ENCODE measurements at regions not wholly inside any gene's neighbourhood (a gene's known extent, or its start where the extent isn't known, plus 50 kb on each side); places are given as distances from the start of the nearest gene placed in this dataset.

- ChIA-PET CTCF (no interaction called here), POLR2A (no interaction called here)
- Histone ChIP-seq H3K27me3 (replicated peaks in 1 of 2; ENCODE audit: control insufficient read depth in 2 of 2, extremely low read depth in 1 of 2, insufficient read depth in 2 of 2, low read length in 1 of 2) (peaks cover 0 to 3% of the 10 kb centered on the region in 2 experiments), H3K9me3 (no peaks in the 10 kb centered on the region), H3K36me3 (ENCODE audit: control insufficient read depth in 2 of 2, extremely low read depth in 1 of 2, insufficient read depth in 1 of 2, low read length in 1 of 2) (no peaks in the 10 kb centered on the region), H3K4me3 (ENCODE audit: control insufficient read depth in 1 of 2, extremely low read depth in 1 of 2, low read length in 1 of 2) (no peak overlapping the region), H3K4me1 (ENCODE audit: control insufficient read depth in 1 of 2, extremely low read depth in 1 of 2, insufficient read depth in 2 of 2, low read length in 2 of 2) (no peaks in the 10 kb centered on the region), H3K27ac (ENCODE audit: low read length) (no peak overlapping the region)
- H3K9me3 Mint-ChIP-seq = peaks cover 0 to 10% (median 7%) of the 10 kb centered on the region in 3 donors
- WGBS (ENCODE audit: insufficient coverage) = 75% methylated on average over 1 of the region's 6 CpGs
- no peak overlapping the region for H3K27ac Mint-ChIP-seq
- H3K27me3 Mint-ChIP-seq = peaks cover 5 to 6% of the 10 kb centered on the region in 2 donors
- no peaks in the 10 kb centered on the region for H3K36me3 Mint-ChIP-seq
- ATAC-seq (replicated peaks in 1 of 4) = no peak
- DNase-seq = no peak
- H3K4me3 Mint-ChIP-seq = no peak overlapping the region
- H3K4me1 Mint-ChIP-seq = no peaks in the 10 kb centered on the region
These were observed 103.2 kb downstream of the TBX5 start for GRCh38 chr12:114302606-114303315.

- Mint-ChIP-seq H3K4me3 (no peak overlapping the region), H3K27me3 (peaks cover 5 to 6% of the 10 kb centered on the region in 2 donors), H3K9me3 (peaks cover 0 to 10% (median 7%) of the 10 kb centered on the region in 3 donors), H3K36me3 (no peaks in the 10 kb centered on the region), H3K27ac (no peak overlapping the region), H3K4me1 (no peaks in the 10 kb centered on the region)
- Histone ChIP-seq H3K4me3 (ENCODE audit: control insufficient read depth in 1 of 2, extremely low read depth in 1 of 2, low read length in 1 of 2) (no peak overlapping the region), H3K36me3 (ENCODE audit: control insufficient read depth in 2 of 2, extremely low read depth in 1 of 2, insufficient read depth in 1 of 2, low read length in 1 of 2) (no peaks in the 10 kb centered on the region), H3K9me3 (no peaks in the 10 kb centered on the region), H3K4me1 (ENCODE audit: control insufficient read depth in 1 of 2, extremely low read depth in 1 of 2, insufficient read depth in 2 of 2, low read length in 2 of 2) (no peaks in the 10 kb centered on the region), H3K27me3 (replicated peaks in 1 of 2; ENCODE audit: control insufficient read depth in 2 of 2, extremely low read depth in 1 of 2, insufficient read depth in 2 of 2, low read length in 1 of 2) (peaks cover 0 to 3% of the 10 kb centered on the region in 2 experiments), H3K27ac (ENCODE audit: low read length) (no peak overlapping the region)
- ChIA-PET POLR2A (no interaction called here), CTCF (no interaction called here)
- DNase-seq (no peak), ATAC-seq (replicated peaks in 1 of 4) (no peak)
- WGBS (ENCODE audit: insufficient coverage) = 9% methylated on average over 5 of the region's 8 CpGs
These were observed 103.8 kb downstream of the TBX5 start for GRCh38 chr12:114302117-114302516.

- ATAC-seq (replicated peaks in 1 of 4) (no peak), DNase-seq (no peak)
- H3K27me3 ChIP-seq (replicated peaks in 1 of 2; ENCODE audit: control insufficient read depth in 2 of 2, extremely low read depth in 1 of 2, insufficient read depth in 2 of 2, low read length in 1 of 2) = peaks cover 0 to 2% of the 10 kb centered on the region in 2 experiments
- no peaks in the 10 kb centered on the region for H3K36me3 ChIP-seq (ENCODE audit: control insufficient read depth in 2 of 2, extremely low read depth in 1 of 2, insufficient read depth in 1 of 2, low read length in 1 of 2)
- Mint-ChIP-seq H3K36me3 (no peaks in the 10 kb centered on the region), H3K4me3 (no peak overlapping the region), H3K27me3 (peaks cover under 1 to 4% of the 10 kb centered on the region in 2 donors), H3K27ac (no peak overlapping the region), H3K9me3 (peaks cover 0 to 5% (median 2%) of the 10 kb centered on the region in 3 donors), H3K4me1 (no peaks in the 10 kb centered on the region)
- CTCF ChIA-PET = no interaction called here
- no peak overlapping the region for H3K27ac ChIP-seq (ENCODE audit: low read length)
- WGBS (ENCODE audit: insufficient coverage) = 53% methylated on average over 2 of the region's 3 CpGs
- no peaks in the 10 kb centered on the region for H3K9me3 ChIP-seq
- no peaks in the 10 kb centered on the region for H3K4me1 ChIP-seq (ENCODE audit: control insufficient read depth in 1 of 2, extremely low read depth in 1 of 2, insufficient read depth in 2 of 2, low read length in 2 of 2)
- no peak overlapping the region for H3K4me3 ChIP-seq (ENCODE audit: control insufficient read depth in 1 of 2, extremely low read depth in 1 of 2, low read length in 1 of 2)
- POLR2A ChIA-PET = no interaction called here
These were observed 111.7 kb downstream of the TBX5 start for GRCh38 chr12:114294303-114294685.

GRCh38 chr12:114293571-114294302, 112.2 kb downstream of the TBX5 start:
- ATAC-seq (replicated peaks in 1 of 4) = no peak
- Mint-ChIP-seq H3K4me3 (no peak overlapping the region), H3K27me3 (peaks cover 0 to 2% of the 10 kb centered on the region in 2 donors), H3K27ac (no peak overlapping the region), H3K36me3 (no peaks in the 10 kb centered on the region), H3K4me1 (no peaks in the 10 kb centered on the region), H3K9me3 (peaks cover 0 to 5% (median 2%) of the 10 kb centered on the region in 3 donors)
- Histone ChIP-seq H3K4me1 (ENCODE audit: control insufficient read depth in 1 of 2, extremely low read depth in 1 of 2, insufficient read depth in 2 of 2, low read length in 2 of 2) (no peaks in the 10 kb centered on the region), H3K9me3 (no peaks in the 10 kb centered on the region), H3K27ac (ENCODE audit: low read length) (no peak overlapping the region), H3K36me3 (ENCODE audit: control insufficient read depth in 2 of 2, extremely low read depth in 1 of 2, insufficient read depth in 1 of 2, low read length in 1 of 2) (no peaks in the 10 kb centered on the region), H3K27me3 (replicated peaks in 1 of 2; ENCODE audit: control insufficient read depth in 2 of 2, extremely low read depth in 1 of 2, insufficient read depth in 2 of 2, low read length in 1 of 2) (peaks cover 0 to 2% of the 10 kb centered on the region in 2 experiments), H3K4me3 (ENCODE audit: control insufficient read depth in 1 of 2, extremely low read depth in 1 of 2, low read length in 1 of 2) (no peak overlapping the region)
- no CpG with 5 or more reads among the region's 2 CpGs for WGBS (ENCODE audit: insufficient coverage)
- CTCF ChIA-PET = no interaction called here
- POLR2A ChIA-PET = no interaction called here
- no peak for DNase-seq

- CTCF ChIA-PET = no interaction called here
- H3K36me3 ChIP-seq (ENCODE audit: control insufficient read depth in 2 of 2, extremely low read depth in 1 of 2, insufficient read depth in 1 of 2, low read length in 1 of 2) = no peaks in the 10 kb centered on the region
- no peak overlapping the region for H3K4me3 Mint-ChIP-seq
These were observed 112.9 kb downstream of the TBX5 start for GRCh38 chr12:114293073-114293472.

GRCh38 chr12:114291389-114292060, 114.4 kb downstream of the TBX5 start:
- ChIA-PET POLR2A (no interaction called here), CTCF (no interaction called here)
- Mint-ChIP-seq H3K27me3 (peaks cover 2 to 3% of the 10 kb centered on the region in 2 donors), H3K27ac (no peak overlapping the region), H3K4me3 (no peak overlapping the region), H3K4me1 (no peaks in the 10 kb centered on the region), H3K36me3 (no peaks in the 10 kb centered on the region), H3K9me3 (peaks cover 0 to 5% (median 2%) of the 10 kb centered on the region in 3 donors)
- ATAC-seq (replicated peaks in 1 of 4) = no peak
- Histone ChIP-seq H3K9me3 (no peaks in the 10 kb centered on the region), H3K36me3 (ENCODE audit: control insufficient read depth in 2 of 2, extremely low read depth in 1 of 2, insufficient read depth in 1 of 2, low read length in 1 of 2) (no peaks in the 10 kb centered on the region), H3K4me1 (ENCODE audit: control insufficient read depth in 1 of 2, extremely low read depth in 1 of 2, insufficient read depth in 2 of 2, low read length in 2 of 2) (no peaks in the 10 kb centered on the region), H3K27me3 (replicated peaks in 1 of 2; ENCODE audit: control insufficient read depth in 2 of 2, extremely low read depth in 1 of 2, insufficient read depth in 2 of 2, low read length in 1 of 2) (peaks cover 0 to 4% of the 10 kb centered on the region in 2 experiments), H3K27ac (ENCODE audit: low read length) (no peak overlapping the region), H3K4me3 (ENCODE audit: control insufficient read depth in 1 of 2, extremely low read depth in 1 of 2, low read length in 1 of 2) (no peak overlapping the region)
- WGBS (ENCODE audit: insufficient coverage) = no CpG with 5 or more reads among the region's 2 CpGs
- no peak for DNase-seq

More at GRCh38 chr12:114293073-114293472, 112.9 kb downstream of the TBX5 start:
- Mint-ChIP-seq H3K36me3 (no peaks in the 10 kb centered on the region), H3K27ac (no peak overlapping the region), H3K4me1 (no peaks in the 10 kb centered on the region), H3K9me3 (peaks cover 0 to 5% (median 2%) of the 10 kb centered on the region in 3 donors), H3K27me3 (peaks cover 2% of the 10 kb centered on the region in 2 donors)
- H3K27ac ChIP-seq (ENCODE audit: low read length) = no peak overlapping the region
- no peaks in the 10 kb centered on the region for H3K9me3 ChIP-seq
- ATAC-seq (replicated peaks in 1 of 4) (no peak), DNase-seq (no peak)
- no peaks in the 10 kb centered on the region for H3K4me1 ChIP-seq (ENCODE audit: control insufficient read depth in 1 of 2, extremely low read depth in 1 of 2, insufficient read depth in 2 of 2, low read length in 2 of 2)
- no peak overlapping the region for H3K4me3 ChIP-seq (ENCODE audit: control insufficient read depth in 1 of 2, extremely low read depth in 1 of 2, low read length in 1 of 2)
- POLR2A ChIA-PET = no interaction called here
- 70% methylated on average over 3 of the region's 3 CpGs for WGBS (ENCODE audit: insufficient coverage)
- H3K27me3 ChIP-seq (replicated peaks in 1 of 2; ENCODE audit: control insufficient read depth in 2 of 2, extremely low read depth in 1 of 2, insufficient read depth in 2 of 2, low read length in 1 of 2) = peaks cover 0 to 2% of the 10 kb centered on the region in 2 experiments

Measured in T-cell (primary cell).